ENCODE measurements at regions not wholly inside any gene's neighbourhood (a gene's known extent, or its start where the extent isn't known, plus 50 kb on each side); places are given as distances from the start of the nearest gene placed in this dataset.

- TF ChIP-seq POLR2A (IDR thresholded peaks at IDR 0.05) = no peak
- TF ChIP-seq CTCF (IDR thresholded peaks at IDR 0.05) = no peak
- no peak for TF ChIP-seq POLR2AphosphoS5 (IDR thresholded peaks at IDR 0.05)
These were observed 222.3 kb upstream of the PHYHIPL start for GRCh38 chr10:58954178-58954577.
